HCT116 (cell line): ENCODE measurements at regions not wholly inside any gene's neighbourhood (a gene's known extent, or its start where the extent isn't known, plus 50 kb on each side); places are given as distances from the start of the nearest gene placed in this dataset.

Experiments
- ATAC-seq: fragments of 200-7000 bp; cut with Tn5 transposase; 2 replicates; pipeline ENCODE4 v1.9.1; 2020; ENCODE audit warnings: mild to moderate bottlenecking, moderate library complexity
- BruUV-seq: library from RNA; stranded (reverse); fragments of 400-500 nt; replicated peaks from 2 replicates; lab custom pipeline; 2021; lab: Mats Ljungman, UMichigan
- CTCF ChIA-PET: fragments of 300-600 bp; sonication (Branson Sonifier 250); formaldehyde crosslinking; loops from one replicate; lab custom pipeline; 2021; ENCODE audit warnings: antibody characterized with exemption; lab: Charles Lee
- POLR2A ChIA-PET: fragments of 300-600, 350-600 bp; sonication (Branson Sonifier 250); formaldehyde crosslinking; loops from one replicate; lab custom pipeline; 2021; ENCODE audit warnings: antibody characterized with exemption; lab: Charles Lee
- RAD21 ChIA-PET, 2 experiments: fragments of 300-600 bp; sonication (Branson Sonifier 250); formaldehyde crosslinking; loops; one replicate each; lab custom pipeline; 2023; ENCODE audit warnings: low total read pairs in 2 of 2; ENCODE audit not compliant: uncharacterized antibody in 2 of 2, unreplicated experiment in 2 of 2, low non-redundant PET in 1 of 2; lab: Charles Lee
- DNase-seq: peaks from one replicate; pipeline ENCODE4 v3.0.0-alpha.2; 2010; ENCODE audit warnings: low read depth, low spot score
- H2AFZ ChIP-seq: fragments of 200-600 bp; shearing (Covaris generic), sonication (generic); 2 replicates; pipeline ENCODE4 v1.6.1; 2017; ENCODE audit warnings: low read depth, mixed run types, mixed read lengths, antibody characterized with exemption, low read length; ENCODE audit not compliant: poor library complexity, severe bottlenecking
- H3K27ac ChIP-seq: 2 replicates; pipeline ENCODE4 v1.5.1; 2012; ENCODE audit warnings: low read depth, low read length
- H3K27me3 ChIP-seq: fragments of 200-600 bp; sonication (generic); 2 replicates; pipeline ENCODE4 v1.6.1; 2016; ENCODE audit warnings: mixed run types, low read length, mixed read lengths; ENCODE audit not compliant: insufficient read depth
- H3K36me3 ChIP-seq, 2 experiments: fragments of 200-500 bp in 1 of 2; fragments of 200-600 bp in 1 of 2; sonication (Bioruptor generic) in 1 of 2; sonication (generic) in 1 of 2; 2 replicates each; pipeline versions ENCODE4 v1.5.1 to v1.6.1; 2014 to 2016; ENCODE audit warnings: low read length in 2 of 2, inconsistent platforms in 1 of 2, mixed read lengths in 1 of 2, mixed run types in 1 of 2; ENCODE audit not compliant: insufficient read depth in 2 of 2, control insufficient read depth in 1 of 2
- H3K4me1 ChIP-seq, 2 experiments: fragments of 200-600 bp in 1 of 2; sonication (generic) in 1 of 2; 2 replicates each; pipeline versions ENCODE4 v1.5.1 to v1.6.1; 2012 to 2017; ENCODE audit warnings: low read length in 2 of 2, inconsistent platforms in 1 of 2, mild to moderate bottlenecking in 1 of 2, mixed read lengths in 1 of 2, mixed run types in 1 of 2, moderate library complexity in 1 of 2; ENCODE audit not compliant: insufficient read depth in 2 of 2, control insufficient read depth in 1 of 2
- H3K4me2 ChIP-seq: fragments of 200-600 bp; sonication (generic); 2 replicates; pipeline ENCODE4 v1.6.1; 2017; ENCODE audit warnings: mixed run types, low read length, mixed read lengths
- H3K4me3 ChIP-seq, 2 experiments: fragments of 200-600 bp in 1 of 2; sonication (generic) in 1 of 2; replicated peaks in 1 of 2; 2 replicates each; pipeline ENCODE4 v1.5.1; 2011 to 2016; ENCODE audit warnings: low read length in 2 of 2, control low read depth in 1 of 2, low read depth in 1 of 2, mild to moderate bottlenecking in 1 of 2, mixed read lengths in 1 of 2, mixed run types in 1 of 2
- H3K79me2 ChIP-seq: fragments of 200-600 bp; sonication (generic); 2 replicates; pipeline ENCODE4 v1.6.1; 2017; ENCODE audit warnings: mild to moderate bottlenecking, mixed run types, low read length, moderate library complexity, mixed read lengths; ENCODE audit not compliant: insufficient read depth
- H3K9ac ChIP-seq: fragments of 200-600 bp; sonication (generic); 2 replicates; pipeline ENCODE4 v1.6.1; 2016; ENCODE audit warnings: low read length, mixed read lengths
- H3K9me2 ChIP-seq: fragments of 200-600 bp; sonication (generic), shearing (Covaris generic); 2 replicates; pipeline ENCODE4 v1.6.1; 2017; ENCODE audit warnings: mixed run types, mild to moderate bottlenecking, moderate library complexity; ENCODE audit not compliant: insufficient read depth
- H3K9me3 ChIP-seq, 2 experiments: fragments of 200-500 bp in 1 of 2; fragments of 200-600 bp in 1 of 2; sonication (Bioruptor generic) in 1 of 2; sonication (generic) in 1 of 2; 2 replicates each; pipeline ENCODE4 v1.6.1; 2014 to 2017; ENCODE audit warnings: low read length in 2 of 2, mixed read lengths in 2 of 2, inconsistent platforms in 1 of 2, low read depth in 1 of 2, mild to moderate bottlenecking in 1 of 2, mixed run types in 1 of 2, moderate library complexity in 1 of 2; ENCODE audit not compliant: control insufficient read depth in 1 of 2, insufficient read depth in 1 of 2
- H4K20me1 ChIP-seq: fragments of 200-600 bp; sonication (generic), shearing (Covaris generic); 2 replicates; pipeline ENCODE4 v1.6.1; 2017; ENCODE audit warnings: mixed run types, mild to moderate bottlenecking, moderate library complexity; ENCODE audit not compliant: insufficient read depth
- POLR2AphosphoS5 ChIP-seq: IDR thresholded peaks from 2 replicates; pipeline ENCODE4 v1.6.1; 2011; ENCODE audit warnings: mild to moderate bottlenecking, low read depth, low read length, moderate library complexity
- REST ChIP-seq: IDR thresholded peaks from 2 replicates; pipeline ENCODE4 v1.6.1; 2012; ENCODE audit warnings: low read depth
- YY1 ChIP-seq: IDR thresholded peaks from 2 replicates; pipeline ENCODE4 v1.6.1; 2011; ENCODE audit warnings: low read length, low read depth, moderate library complexity, mild to moderate bottlenecking; ENCODE audit not compliant: insufficient replicate concordance; ENCODE audit errors: extremely low read depth
- intact Hi-C: fragments of 100-400 bp; cut with micrococcal nuclease; formaldehyde crosslinking; loops from 2 replicates; pipeline ENCODE4 v1.10.0; 2022

- TF ChIP-seq REST, result no peak
Observed at GRCh38 chr16:58807276-58807675, 73.2 kb upstream of the GOT2 start (continued).

- RAD21 ChIA-PET, result no interaction called here
- TF ChIP-seq POLR2AphosphoS5 (no peak), YY1 (no peak)
- Histone ChIP-seq H3K9ac (no peak overlapping the region), H2AFZ (no peak overlapping the region), H3K79me2 (no peaks in the 10 kb centered on the region), H4K20me1 (no peaks in the 10 kb centered on the region), H3K9me3 (peaks cover 6 to 8% of the 10 kb centered on the region in 2 experiments; a peak in 1 of 4 replicates), H3K27me3 (no peaks in the 10 kb centered on the region), H3K9me2 (no peaks in the 10 kb centered on the region), H3K27ac (no peak overlapping the region), H3K36me3 (no peaks in the 10 kb centered on the region), H3K4me3 (no peak overlapping the region), H3K4me1 (no peaks in the 10 kb centered on the region), H3K4me2 (no peak overlapping the region)
- ATAC-seq (no peak), DNase-seq (no peak)
- POLR2A ChIA-PET, result no interaction called here
- intact Hi-C loops, result no loop called here
- CTCF ChIA-PET, result no interaction called here
- BruUV-seq, result no TSS peak
Observed at GRCh38 chr16:58801838-58802237, 67.7 kb upstream of the GOT2 start.
